ENCODE measurements at regions not wholly inside any gene's neighbourhood (a gene's known extent, or its start where the extent isn't known, plus 50 kb on each side); places are given as distances from the start of the nearest gene placed in this dataset.
A peak's percentile ranks its signal among the peaks of the same experiment; 100 is the strongest.
"Not testable (repeated sequence)": the region's sequence is repeated elsewhere in the genome, so short reads cannot be mapped to it uniquely, and the experiment has no call there.

DNA sequence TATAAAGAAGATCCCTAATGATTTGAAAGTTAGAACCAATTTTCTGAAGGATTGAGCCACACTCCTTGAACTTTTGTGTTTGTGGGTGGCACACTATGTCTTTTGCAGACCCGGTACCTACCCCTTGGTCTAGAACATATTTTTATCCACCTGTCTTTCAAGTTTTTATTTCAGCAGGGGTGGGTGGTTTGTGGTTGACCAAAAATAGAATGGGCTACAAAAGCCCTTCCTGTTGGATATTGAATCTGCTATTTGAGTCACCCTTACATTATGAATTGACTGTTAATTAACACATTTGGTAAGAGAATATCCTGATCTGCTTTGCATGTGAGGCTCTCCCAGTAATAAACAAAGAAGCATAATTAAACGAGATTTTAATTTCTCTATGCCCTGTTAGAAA, 401.2 kb downstream of the POTEH start:
- not testable (repeated sequence) for DNase-seq (ENCODE audit: low spot score)

DNA sequence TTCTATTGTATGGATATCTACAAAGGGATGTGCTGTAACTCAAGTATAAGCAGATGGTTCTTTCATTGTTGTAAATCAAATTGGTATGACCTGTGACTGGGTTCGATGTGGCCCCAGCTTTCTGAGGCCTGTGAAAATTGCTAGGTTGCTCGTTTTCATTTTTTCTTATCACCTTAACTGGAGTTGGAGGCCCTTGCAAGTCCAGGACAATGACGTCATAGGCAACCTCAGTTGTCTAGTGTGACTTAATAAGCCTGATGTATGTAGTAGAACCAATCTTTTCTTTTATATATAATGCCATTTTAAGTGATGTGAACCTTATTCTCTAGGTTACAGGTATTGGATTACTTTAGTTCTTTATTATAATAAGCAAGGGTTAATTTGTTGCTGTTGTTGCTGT, 415.3 kb downstream of the POTEH start:
- not testable (repeated sequence) for DNase-seq (ENCODE audit: low spot score)

DNA sequence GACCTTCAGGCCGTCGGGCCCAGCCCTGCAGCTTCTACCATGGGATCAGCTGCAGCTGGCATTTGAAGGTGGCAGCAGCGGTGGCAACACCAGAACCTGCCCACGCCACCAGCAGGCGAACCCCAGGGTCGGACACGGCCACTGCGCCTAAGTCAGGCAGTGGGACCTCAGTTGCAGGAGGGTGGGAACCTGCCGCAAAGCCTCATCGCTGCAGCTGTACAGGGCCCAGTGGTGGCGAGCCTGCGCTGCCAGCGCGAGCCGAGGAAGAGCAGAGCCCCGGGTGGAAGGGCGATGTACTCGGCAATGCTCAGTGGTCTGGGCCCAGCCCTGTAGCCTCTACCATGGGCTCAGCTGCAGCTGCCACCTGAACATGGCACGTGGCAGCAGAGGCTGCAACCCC, 441.6 kb downstream of the POTEH start:
- DNase-seq (ENCODE audit: low spot score): not testable (repeated sequence)

GRCh38 chr22:16131918-16132317, 442.1 kb downstream of the POTEH start:
- no peak for DNase-seq (ENCODE audit: low spot score)

GRCh38 chr22:16132598-16132997, 442.8 kb downstream of the POTEH start:
- not testable (repeated sequence) for DNase-seq (ENCODE audit: low spot score)

- DNase-seq (ENCODE audit: low spot score): peak; percentile 60
These were observed 446.5 kb downstream of the CCT8L2 start for GRCh38 chr22:16146101-16146500.

- peak; percentile 8 for DNase-seq (ENCODE audit: low spot score)
These were observed 445.7 kb downstream of the CCT8L2 start for GRCh38 chr22:16146916-16147315.

DNA sequence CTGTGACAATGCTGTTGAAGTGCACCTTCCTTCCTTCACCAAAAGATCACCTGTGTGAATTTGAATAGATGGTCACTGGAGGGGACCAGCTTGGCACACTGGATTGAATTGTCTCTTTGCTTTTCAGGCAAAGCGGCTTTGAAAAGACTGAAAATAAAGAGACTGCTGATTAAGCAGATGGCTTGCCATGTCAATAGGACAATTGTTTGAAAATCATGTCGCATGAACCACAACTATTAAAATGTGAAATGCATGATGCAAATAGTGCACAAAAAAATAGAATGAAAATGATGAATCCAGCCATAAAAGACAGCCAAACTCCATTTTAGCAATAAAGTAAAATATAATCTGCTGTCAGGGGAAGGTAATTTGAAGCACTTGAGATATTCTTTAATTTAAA, 415.3 kb downstream of the CCT8L2 start:
- DNase-seq (ENCODE audit: low spot score): not testable (repeated sequence)

DNA sequence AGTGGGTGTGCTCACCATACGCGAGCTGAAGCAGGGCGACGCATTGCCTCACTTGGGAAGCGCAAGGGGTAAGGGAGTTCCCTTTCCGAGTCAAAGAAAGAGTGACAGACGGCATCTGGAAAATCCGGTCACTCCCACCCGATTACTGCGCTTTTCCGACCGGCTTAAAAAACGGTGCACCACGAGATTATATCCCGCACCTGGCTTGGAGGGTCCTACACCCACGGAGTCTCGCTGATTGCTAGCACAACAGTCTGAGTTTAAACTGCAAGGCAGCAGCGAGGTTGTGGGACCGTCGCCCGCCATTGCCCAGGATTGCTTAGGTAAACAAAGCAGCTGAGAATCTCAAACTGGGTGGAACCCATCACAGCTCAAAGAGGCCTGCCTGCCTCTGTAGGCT, 408.7 kb downstream of the CCT8L2 start:
- DNase-seq (ENCODE audit: low spot score): not testable (repeated sequence)

Data from kidney tubule cell (primary cell).